HEK293 (cell line): ENCODE measurements at regions not wholly inside any gene's neighbourhood (a gene's known extent, or its start where the extent isn't known, plus 50 kb on each side); places are given as distances from the start of the nearest gene placed in this dataset.
A peak's percentile ranks its signal among the peaks of the same experiment; 100 is the strongest.

ENCODE experiments used
- SETDB1 ChIP-seq: IDR thresholded peaks from one replicate; pipeline ENCODE4 v1.6.1; 2017; ENCODE audit warnings: mild to moderate bottlenecking, low read length, moderate library complexity, mixed read lengths; ENCODE audit not compliant: insufficient read length
- ZBTB21 ChIP-seq: fragments of 450-650 bp; formaldehyde crosslinking; IDR thresholded peaks from 2 replicates; pipeline ENCODE4 v1.5.1; 2017; ENCODE audit warnings: missing biosample characterization, missing genetic modification characterization
- ZBTB48 ChIP-seq: fragments of 450-650 bp; formaldehyde crosslinking; IDR thresholded peaks from 2 replicates; pipeline ENCODE4 v1.5.1; 2016; ENCODE audit warnings: missing biosample characterization, missing genetic modification characterization
- ZNF175 ChIP-seq: fragments of 450-650 bp; formaldehyde crosslinking; IDR thresholded peaks from 2 replicates; pipeline ENCODE4 v1.5.1; 2016; ENCODE audit warnings: missing biosample characterization, missing genetic modification characterization
- ZNF24 ChIP-seq: fragments of 450-650 bp; formaldehyde crosslinking; IDR thresholded peaks from 2 replicates; pipeline ENCODE4 v1.5.1; 2016; ENCODE audit warnings: missing biosample characterization, missing genetic modification characterization
- ZNF266 ChIP-seq: fragments of 450-650 bp; formaldehyde crosslinking; IDR thresholded peaks from 2 replicates; pipeline ENCODE4 v1.5.1; 2016; ENCODE audit warnings: missing biosample characterization, missing genetic modification characterization, low read depth
- ZNF544 ChIP-seq: fragments of 450-650 bp; formaldehyde crosslinking; IDR thresholded peaks from 2 replicates; pipeline ENCODE4 v1.5.0; 2017; ENCODE audit warnings: missing biosample characterization, missing genetic modification characterization
- ZNF624 ChIP-seq: fragments of 450-650 bp; formaldehyde crosslinking; IDR thresholded peaks from 2 replicates; pipeline ENCODE4 v1.5.1; 2017; ENCODE audit warnings: missing biosample characterization, missing genetic modification characterization
- ZNF629 ChIP-seq: fragments of 450-650 bp; formaldehyde crosslinking; IDR thresholded peaks from 2 replicates; pipeline ENCODE4 v1.5.1; 2017; ENCODE audit warnings: missing biosample characterization, missing genetic modification characterization
- ZNF777 ChIP-seq: fragments of 450-650 bp; formaldehyde crosslinking; IDR thresholded peaks from 2 replicates; pipeline ENCODE4 v1.5.1; 2017; ENCODE audit warnings: missing biosample characterization, missing genetic modification characterization, borderline replicate concordance
- TF ChIP-seq, protein P1 (sequence below): fragments of 450-650 bp; formaldehyde crosslinking; IDR thresholded peaks from 2 replicates; pipeline ENCODE4 v1.5.1; 2016; ENCODE audit warnings: missing biosample characterization, missing genetic modification characterization
- TF ChIP-seq, protein P2 (sequence below): fragments of 450-650 bp; formaldehyde crosslinking; IDR thresholded peaks from 2 replicates; pipeline ENCODE4 v1.5.1; 2016; ENCODE audit warnings: missing biosample characterization, missing genetic modification characterization

DNA sequence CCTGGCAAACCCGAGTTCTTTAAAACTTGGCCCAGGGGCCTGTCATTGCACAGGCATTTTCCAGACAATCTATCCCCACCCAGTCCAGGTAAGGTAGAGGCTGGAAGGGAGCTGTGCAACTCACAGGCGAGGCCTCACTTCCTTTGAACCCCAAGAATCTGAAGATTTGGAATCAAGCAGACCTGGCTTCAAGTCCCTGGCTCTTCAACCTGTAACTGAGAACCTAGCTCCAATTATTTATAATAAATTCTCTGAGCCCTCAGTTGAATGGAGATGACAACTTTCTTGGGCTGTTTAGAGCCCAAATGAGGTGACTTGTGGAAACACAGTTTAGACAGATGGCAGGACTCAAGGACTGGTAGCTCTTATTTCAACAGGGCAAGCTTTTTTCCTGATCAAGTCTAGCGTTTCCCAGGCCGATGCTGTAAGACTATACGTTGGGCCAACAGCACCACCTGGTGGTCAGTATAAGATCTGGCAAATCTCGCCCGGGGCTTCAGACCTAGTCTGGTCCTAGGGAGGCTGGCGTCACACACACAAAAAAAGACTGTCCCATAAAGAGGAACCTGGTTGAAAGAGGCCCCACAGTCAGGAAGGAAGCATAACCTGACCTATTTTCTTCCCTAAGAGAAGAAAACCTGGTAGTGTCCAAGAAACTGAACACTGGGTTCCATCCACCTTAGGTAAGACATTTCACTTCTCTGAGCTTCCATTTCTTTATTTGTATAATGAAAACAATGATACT lies 117.9 kb downstream of the C17orf67 start:
- TF ChIP-seq ZNF266 (tag by site-specific recombination) (no peak), ZNF175 (tag by site-specific recombination) (no peak), ZNF777 (tag by site-specific recombination) (no peak), ZNF624 (tag by site-specific recombination) (no peak), ZBTB48 (no peak), ZNF544 (tag by site-specific recombination) (no peak), ZNF629 (tag by site-specific recombination) (no peak), ZBTB21 (no peak), SETDB1 (no peak), ZNF24 (no peak)
- TF ChIP-seq, protein P1, sequence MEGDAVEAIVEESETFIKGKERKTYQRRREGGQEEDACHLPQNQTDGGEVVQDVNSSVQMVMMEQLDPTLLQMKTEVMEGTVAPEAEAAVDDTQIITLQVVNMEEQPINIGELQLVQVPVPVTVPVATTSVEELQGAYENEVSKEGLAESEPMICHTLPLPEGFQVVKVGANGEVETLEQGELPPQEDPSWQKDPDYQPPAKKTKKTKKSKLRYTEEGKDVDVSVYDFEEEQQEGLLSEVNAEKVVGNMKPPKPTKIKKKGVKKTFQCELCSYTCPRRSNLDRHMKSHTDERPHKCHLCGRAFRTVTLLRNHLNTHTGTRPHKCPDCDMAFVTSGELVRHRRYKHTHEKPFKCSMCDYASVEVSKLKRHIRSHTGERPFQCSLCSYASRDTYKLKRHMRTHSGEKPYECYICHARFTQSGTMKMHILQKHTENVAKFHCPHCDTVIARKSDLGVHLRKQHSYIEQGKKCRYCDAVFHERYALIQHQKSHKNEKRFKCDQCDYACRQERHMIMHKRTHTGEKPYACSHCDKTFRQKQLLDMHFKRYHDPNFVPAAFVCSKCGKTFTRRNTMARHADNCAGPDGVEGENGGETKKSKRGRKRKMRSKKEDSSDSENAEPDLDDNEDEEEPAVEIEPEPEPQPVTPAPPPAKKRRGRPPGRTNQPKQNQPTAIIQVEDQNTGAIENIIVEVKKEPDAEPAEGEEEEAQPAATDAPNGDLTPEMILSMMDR (tag by site-specific recombination) = peak; percentile 52; the same call in 1 of the 2 replicates
- TF ChIP-seq, protein P2, sequence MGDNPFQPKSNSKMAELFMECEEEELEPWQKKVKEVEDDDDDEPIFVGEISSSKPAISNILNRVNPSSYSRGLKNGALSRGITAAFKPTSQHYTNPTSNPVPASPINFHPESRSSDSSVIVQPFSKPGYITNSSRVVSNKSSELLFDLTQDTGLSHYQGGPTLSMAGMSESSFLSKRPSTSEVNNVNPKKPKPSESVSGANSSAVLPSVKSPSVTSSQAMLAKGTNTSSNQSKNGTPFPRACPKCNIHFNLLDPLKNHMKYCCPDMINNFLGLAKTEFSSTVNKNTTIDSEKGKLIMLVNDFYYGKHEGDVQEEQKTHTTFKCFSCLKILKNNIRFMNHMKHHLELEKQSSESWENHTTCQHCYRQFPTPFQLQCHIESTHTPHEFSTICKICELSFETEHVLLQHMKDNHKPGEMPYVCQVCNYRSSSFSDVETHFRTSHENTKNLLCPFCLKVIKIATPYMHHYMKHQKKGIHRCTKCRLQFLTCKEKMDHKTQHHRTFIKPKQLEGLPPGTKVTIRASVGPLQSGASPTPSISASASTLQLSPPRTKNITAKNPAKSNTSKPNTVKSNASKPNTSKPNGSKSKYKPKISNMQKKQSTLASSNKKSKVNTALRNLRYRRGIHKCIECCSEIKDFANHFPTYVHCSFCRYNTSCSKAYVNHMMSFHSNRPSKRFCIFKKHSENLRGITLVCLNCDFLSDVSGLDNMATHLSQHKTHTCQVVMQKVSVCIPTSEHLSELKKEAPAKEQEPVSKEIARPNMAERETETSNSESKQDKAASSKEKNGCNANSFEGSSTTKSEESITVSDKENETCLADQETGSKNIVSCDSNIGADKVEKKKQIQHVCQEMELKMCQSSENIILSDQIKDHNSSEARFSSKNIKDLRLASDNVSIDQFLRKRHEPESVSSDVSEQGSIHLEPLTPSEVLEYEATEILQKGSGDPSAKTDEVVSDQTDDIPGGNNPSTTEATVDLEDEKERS (tag by site-specific recombination) = no peak
